ENCODE measurements at regions not wholly inside any gene's neighbourhood (a gene's known extent, or its start where the extent isn't known, plus 50 kb on each side); places are given as distances from the start of the nearest gene placed in this dataset.
"Not testable (repeated sequence)": the region's sequence is repeated elsewhere in the genome, so short reads cannot be mapped to it uniquely, and the experiment has no call there.

GRCh38 chr2:136281281-136282114 is 163.5 kb upstream of the CXCR4 start:
- DNase-seq (ENCODE audit: low read depth): no peak

GRCh38 chr2:136266346-136266745 is 148.4 kb upstream of the CXCR4 start:
- not testable (repeated sequence) for DNase-seq (ENCODE audit: low read depth)

GRCh38 chr2:136259551-136259950 is 141.6 kb upstream of the CXCR4 start:
- DNase-seq (ENCODE audit: low read depth): no peak

GRCh38 chr2:136257893-136258292 is 139.9 kb upstream of the CXCR4 start:
- no peak for DNase-seq (ENCODE audit: low read depth)

- no peak for DNase-seq (ENCODE audit: low read depth)
Observed at GRCh38 chr2:136255648-136256461, 137.9 kb upstream of the CXCR4 start.

- DNase-seq (ENCODE audit: low read depth): no peak
Observed at GRCh38 chr2:136255127-136255526, 137.2 kb upstream of the CXCR4 start.

- no peak for DNase-seq (ENCODE audit: low read depth)
Observed at GRCh38 chr2:136254681-136255080, 136.7 kb upstream of the CXCR4 start.

- DNase-seq (ENCODE audit: low read depth): no peak
Observed at GRCh38 chr2:136253288-136254004, 135.5 kb upstream of the CXCR4 start.

GRCh38 chr2:136251885-136252585 is 134.1 kb upstream of the CXCR4 start:
- DNase-seq (ENCODE audit: low read depth): no peak

- DNase-seq (ENCODE audit: low read depth): no peak
Observed at GRCh38 chr2:136251197-136251884, 133.4 kb upstream of the CXCR4 start.

GRCh38 chr2:136250131-136250530 is 132.2 kb upstream of the CXCR4 start:
- no peak for DNase-seq (ENCODE audit: low read depth)

- no peak for DNase-seq (ENCODE audit: low read depth)
Observed at GRCh38 chr2:136248907-136249306, 131.0 kb upstream of the CXCR4 start.

GRCh38 chr2:136248242-136248641 is 130.3 kb upstream of the CXCR4 start:
- peak; percentile 12 for DNase-seq (ENCODE audit: low read depth)

GRCh38 chr2:136247204-136247950 is 129.4 kb upstream of the CXCR4 start:
- no peak for DNase-seq (ENCODE audit: low read depth)

- DNase-seq (ENCODE audit: low read depth): peak; percentile 14
Observed at GRCh38 chr2:136246086-136246669, 128.2 kb upstream of the CXCR4 start.

- DNase-seq (ENCODE audit: low read depth): no peak
Observed at GRCh38 chr2:136245211-136245610, 127.3 kb upstream of the CXCR4 start.

- no peak for DNase-seq (ENCODE audit: low read depth)
Observed at GRCh38 chr2:136244536-136244885, 126.6 kb upstream of the CXCR4 start.

- DNase-seq (ENCODE audit: low read depth): no peak
Observed at GRCh38 chr2:136243638-136244535, 125.9 kb upstream of the CXCR4 start.

- no peak for DNase-seq (ENCODE audit: low read depth)
Observed at GRCh38 chr2:136242687-136243277, 124.8 kb upstream of the CXCR4 start.
